ENCODE measurements at regions not wholly inside any gene's neighbourhood (a gene's known extent, or its start where the extent isn't known, plus 50 kb on each side); places are given as distances from the start of the nearest gene placed in this dataset.

DNA sequence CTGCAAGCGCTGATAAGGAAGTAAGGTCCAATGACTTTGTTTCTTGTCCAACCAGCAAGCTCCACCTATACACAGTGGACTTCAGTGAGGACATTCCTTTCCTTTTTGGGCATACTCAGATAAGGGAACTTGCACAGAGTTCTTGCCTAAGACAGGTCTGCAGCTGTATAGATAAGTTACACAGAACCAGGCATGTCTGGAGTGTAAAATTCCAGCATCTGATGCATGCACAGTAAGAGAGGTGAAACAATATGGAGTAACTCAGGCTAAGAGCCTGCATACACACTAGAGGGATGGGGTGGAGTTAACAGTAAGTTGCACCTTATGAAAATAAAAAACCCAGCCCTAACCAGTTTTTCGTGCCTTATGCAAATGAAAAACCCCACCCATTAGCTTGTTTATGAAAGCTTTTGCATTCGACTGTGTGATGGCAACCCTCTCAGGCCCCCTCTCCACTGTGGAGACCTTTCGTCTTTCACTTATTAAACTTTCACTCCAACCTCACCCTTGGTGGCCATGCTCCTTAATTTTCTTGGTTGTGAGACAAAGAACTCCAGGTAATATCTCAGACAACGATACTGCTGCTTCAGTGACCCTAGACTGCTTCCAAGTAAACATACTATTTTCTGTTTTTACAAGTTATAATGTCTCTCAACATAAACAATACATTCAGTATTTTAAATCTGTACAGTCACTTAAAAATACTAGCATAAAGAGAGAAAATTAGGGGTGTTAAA lies 2859.0 kb upstream of the PCDH20 start:
- TF ChIP-seq, protein P1, sequence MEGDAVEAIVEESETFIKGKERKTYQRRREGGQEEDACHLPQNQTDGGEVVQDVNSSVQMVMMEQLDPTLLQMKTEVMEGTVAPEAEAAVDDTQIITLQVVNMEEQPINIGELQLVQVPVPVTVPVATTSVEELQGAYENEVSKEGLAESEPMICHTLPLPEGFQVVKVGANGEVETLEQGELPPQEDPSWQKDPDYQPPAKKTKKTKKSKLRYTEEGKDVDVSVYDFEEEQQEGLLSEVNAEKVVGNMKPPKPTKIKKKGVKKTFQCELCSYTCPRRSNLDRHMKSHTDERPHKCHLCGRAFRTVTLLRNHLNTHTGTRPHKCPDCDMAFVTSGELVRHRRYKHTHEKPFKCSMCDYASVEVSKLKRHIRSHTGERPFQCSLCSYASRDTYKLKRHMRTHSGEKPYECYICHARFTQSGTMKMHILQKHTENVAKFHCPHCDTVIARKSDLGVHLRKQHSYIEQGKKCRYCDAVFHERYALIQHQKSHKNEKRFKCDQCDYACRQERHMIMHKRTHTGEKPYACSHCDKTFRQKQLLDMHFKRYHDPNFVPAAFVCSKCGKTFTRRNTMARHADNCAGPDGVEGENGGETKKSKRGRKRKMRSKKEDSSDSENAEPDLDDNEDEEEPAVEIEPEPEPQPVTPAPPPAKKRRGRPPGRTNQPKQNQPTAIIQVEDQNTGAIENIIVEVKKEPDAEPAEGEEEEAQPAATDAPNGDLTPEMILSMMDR (IDR thresholded peaks at IDR 0.05; ENCODE audit: extremely low read depth, insufficient read depth, missing control alignments) = no peak
- in situ Hi-C loops (cut with MboI; ENCODE audit: low pct_unique_long_range_greater_than_20kb, low sequenced_read_pairs, unreplicated experiment) = no loop called here
- DNase-seq (ENCODE audit: low spot score) = no peak

DNA sequence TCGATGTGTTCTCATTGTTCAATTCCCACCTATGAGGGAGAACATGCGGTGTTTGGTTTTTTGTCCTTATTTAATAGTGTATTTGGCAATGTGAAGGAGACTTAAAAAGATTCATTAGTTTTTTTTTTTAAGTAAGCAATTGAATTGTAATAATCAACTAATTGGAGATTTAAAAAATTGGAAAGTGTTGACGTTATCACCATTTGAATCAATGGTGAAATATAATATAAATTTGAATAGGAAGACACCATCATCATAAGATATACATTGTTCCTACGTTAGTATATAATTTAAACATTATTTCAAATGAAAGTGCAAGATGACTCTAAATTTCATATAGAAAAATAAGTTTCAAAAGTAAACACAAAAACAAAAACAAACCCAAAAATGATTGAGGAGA lies 2858.1 kb upstream of the PCDH20 start:
- no peak for DNase-seq (ENCODE audit: low spot score)
- in situ Hi-C loops (cut with MboI; ENCODE audit: low pct_unique_long_range_greater_than_20kb, low sequenced_read_pairs, unreplicated experiment) = no loop called here
- TF ChIP-seq, protein P1 (IDR thresholded peaks at IDR 0.05; ENCODE audit: extremely low read depth, insufficient read depth, missing control alignments) = no peak

DNA sequence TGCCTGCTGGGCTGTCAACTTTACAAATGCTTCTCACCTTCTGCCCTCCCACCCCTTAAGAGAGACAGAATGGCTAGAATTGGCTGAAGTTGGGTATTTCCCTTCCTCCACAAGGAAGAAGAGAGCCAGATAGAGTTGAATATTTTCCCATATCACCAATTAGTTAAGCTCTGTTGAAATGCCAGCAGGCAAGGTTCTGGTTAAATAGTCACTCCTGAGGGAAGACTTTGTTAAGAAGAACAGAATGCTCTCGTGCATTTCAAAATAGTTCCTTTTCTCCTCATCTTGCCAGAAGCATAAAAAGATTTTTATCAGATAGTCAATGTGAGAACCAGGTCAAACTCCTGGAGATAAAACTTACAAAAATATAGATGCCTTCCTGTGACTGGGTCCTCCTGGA lies 2857.0 kb upstream of the PCDH20 start:
- TF ChIP-seq, protein P1 (IDR thresholded peaks at IDR 0.05; ENCODE audit: extremely low read depth, insufficient read depth, missing control alignments) = no peak
- in situ Hi-C loops (cut with MboI; ENCODE audit: low pct_unique_long_range_greater_than_20kb, low sequenced_read_pairs, unreplicated experiment) = no loop called here
- no peak for DNase-seq (ENCODE audit: low spot score)

DNA sequence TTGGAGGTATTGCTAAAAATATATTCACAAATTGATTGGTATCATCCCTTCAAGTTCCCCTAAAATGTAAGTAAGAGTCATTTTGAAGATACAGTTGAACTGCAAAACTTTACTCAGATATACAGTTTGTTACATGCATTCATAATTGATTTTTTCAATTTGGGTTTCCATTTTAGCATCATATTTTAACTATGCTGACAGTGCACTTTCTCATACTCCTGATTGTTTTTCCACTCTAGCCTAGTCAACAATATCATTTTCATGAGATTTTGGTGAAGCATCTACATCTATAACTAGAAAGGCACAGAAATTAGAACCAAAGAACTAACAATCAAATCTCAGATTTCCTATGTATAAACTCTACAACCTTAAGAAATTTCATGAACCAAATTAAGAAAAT lies 2850.4 kb upstream of the PCDH20 start:
- no peak for DNase-seq (ENCODE audit: low spot score)
- in situ Hi-C loops (cut with MboI; ENCODE audit: low pct_unique_long_range_greater_than_20kb, low sequenced_read_pairs, unreplicated experiment) = no loop called here
- TF ChIP-seq, protein P1 (IDR thresholded peaks at IDR 0.05; ENCODE audit: extremely low read depth, insufficient read depth, missing control alignments) = no peak

DNA sequence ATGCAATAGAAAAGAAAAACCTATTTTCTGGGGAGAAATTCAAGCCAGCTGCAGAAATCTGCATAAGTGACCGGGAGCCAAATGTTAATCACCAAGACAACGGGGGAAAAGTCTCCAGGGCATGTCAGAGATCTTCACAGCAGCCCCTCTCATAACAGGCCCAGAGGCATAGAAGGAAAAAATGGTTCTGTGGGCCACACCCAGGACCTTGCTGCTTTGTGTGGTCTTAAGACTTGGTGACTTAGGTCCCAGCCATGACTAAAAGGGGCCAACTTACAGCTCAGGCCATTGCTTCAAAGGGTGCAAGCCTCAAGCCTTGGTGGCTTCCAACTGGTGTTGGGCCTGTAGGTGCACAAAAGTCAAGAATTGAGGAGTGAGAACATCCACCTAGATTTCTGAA lies 2847.6 kb upstream of the PCDH20 start:
- TF ChIP-seq, protein P1 (IDR thresholded peaks at IDR 0.05; ENCODE audit: extremely low read depth, insufficient read depth, missing control alignments) = no peak
- DNase-seq (ENCODE audit: low spot score) = no peak
- in situ Hi-C loops (cut with MboI; ENCODE audit: low pct_unique_long_range_greater_than_20kb, low sequenced_read_pairs, unreplicated experiment) = no loop called here

DNA sequence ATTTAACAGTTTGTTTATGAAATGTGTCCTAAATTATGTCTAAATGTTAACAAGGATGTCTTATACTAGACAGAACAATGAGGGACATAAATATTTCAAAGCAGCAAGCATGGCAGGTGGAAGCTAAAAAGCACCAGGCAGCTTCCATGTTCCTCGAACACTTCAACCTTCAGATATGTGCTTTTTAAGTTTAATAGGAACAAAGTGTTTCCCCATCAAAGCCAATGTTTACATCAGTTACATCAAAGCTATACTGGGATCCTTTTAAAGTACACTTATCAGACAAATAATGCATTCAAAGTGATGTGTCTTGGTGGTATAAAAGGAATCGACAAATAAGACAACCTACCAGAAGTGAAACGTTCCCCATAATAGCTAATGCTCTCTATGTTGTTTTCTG lies 2841.1 kb upstream of the PCDH20 start:
- TF ChIP-seq, protein P1 (IDR thresholded peaks at IDR 0.05; ENCODE audit: extremely low read depth, insufficient read depth, missing control alignments) = no peak
- in situ Hi-C loops (cut with MboI; ENCODE audit: low pct_unique_long_range_greater_than_20kb, low sequenced_read_pairs, unreplicated experiment) = no loop called here
- DNase-seq (ENCODE audit: low spot score) = no peak

Data from GM13977 (cell line).